IPS DF 19.7 (cell line): ENCODE measurements at regions not wholly inside any gene's neighbourhood (a gene's known extent, or its start where the extent isn't known, plus 50 kb on each side); places are given as distances from the start of the nearest gene placed in this dataset.
"Not testable (repeated sequence)": the region's sequence is repeated elsewhere in the genome, so short reads cannot be mapped to it uniquely, and the experiment has no call there.

Experiments used
- DNase-seq: peaks from one replicate; pipeline ENCODE4 v3.0.0-alpha.2; 2013; ENCODE audit warnings: low read depth, low spot score

DNA sequence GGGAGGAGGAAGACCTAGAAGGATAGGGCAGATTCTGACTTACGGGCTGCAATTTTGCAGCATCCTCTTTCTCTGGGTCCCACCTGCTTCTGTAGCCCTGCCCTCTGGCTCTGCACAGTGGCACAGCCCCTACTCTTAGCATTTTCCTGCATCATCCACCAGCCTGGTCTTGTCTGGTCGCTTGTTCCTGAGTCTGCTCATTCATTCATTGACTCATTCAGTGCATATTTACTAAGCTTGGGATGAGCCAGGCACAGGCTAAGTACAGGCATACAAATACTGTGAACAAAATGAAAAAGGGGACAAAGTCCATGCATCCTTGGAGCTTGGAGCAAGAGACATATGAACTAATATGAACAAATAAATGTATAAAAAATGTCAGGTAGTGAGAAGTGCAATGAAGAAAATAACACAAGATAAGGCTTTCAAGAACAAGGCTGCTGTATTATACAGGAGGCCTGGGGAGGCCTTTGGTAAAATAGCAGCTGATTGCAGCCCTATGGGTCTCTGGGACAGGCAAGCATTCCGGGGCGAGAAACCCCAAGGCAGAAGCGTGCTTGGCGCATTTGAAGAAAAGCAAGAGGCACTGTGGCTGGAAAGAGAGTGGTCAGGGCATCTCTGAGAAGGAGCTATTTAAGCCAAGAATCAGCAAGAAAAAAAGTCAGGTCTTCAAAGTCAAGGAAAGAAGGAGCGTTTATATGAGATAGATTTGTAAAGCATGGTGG, 108.0 kb upstream of the ALX4 start:
- DNase-seq: no peak

DNA sequence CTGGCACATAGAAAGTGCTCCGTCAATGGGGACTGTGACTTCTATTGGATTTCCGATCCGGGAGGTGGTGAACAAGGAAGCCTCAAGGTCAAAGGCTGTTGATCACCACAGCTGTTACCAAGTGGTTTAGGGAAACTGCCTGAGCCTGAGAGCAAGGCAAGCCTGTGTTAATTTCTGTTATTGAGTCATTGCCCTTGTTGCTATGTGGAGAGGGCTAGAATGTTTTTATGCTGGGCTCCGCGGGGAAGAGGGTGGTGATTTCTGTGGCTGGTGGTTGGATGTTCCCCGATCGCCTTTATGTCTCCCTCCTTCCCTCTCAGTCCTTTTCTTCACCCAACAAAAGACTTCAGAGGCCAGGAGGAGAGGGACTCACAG, 108.5 kb upstream of the ALX4 start:
- no peak for DNase-seq

DNA sequence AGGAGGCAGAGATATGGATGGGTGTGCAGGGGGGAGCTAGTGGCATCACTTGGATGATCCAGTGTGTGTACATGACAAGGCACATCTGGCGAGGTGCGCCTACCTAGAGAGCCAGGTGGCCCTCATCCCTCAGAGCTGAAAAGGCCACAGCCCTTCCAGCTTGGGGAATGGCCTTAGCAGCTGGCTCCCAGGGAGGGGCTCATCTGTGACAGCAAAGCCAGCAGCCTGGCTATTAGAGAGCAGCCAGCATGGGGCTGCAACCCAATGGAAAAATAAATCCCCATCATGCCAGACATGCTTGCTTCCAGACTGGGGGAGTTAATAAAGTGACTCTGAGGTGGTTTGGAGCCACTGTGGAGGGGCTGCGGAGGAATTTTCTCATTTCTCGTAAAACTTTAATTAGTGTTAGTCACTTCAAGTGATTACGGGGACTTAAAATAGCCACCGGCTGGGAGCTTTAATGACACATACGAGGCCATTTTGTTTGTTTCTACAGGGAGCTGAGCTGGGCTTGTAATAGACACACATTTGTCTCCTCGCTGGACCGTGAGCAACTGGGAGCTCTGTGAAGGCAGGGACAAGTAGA, 111.2 kb upstream of the ALX4 start:
- no peak for DNase-seq

DNA sequence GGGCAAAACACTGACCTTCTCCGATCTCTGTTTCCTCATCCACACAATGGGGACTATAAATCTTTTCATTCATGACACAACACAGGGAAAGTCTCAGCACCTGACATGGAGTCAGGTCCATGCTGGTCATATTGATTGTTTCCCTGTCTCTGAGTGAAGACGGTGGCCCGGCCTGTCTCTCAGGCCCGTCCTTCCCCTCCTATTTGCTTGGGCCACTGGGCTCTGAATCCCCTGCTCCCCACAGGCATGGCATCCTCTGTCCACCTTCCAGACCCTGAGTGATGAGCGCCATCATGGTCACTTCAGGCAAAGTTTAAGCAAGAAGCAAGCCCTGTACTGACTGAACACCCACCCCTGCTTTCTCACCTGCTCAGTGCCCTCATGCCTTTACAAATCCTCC, 113.3 kb upstream of the ALX4 start:
- DNase-seq: no peak

DNA sequence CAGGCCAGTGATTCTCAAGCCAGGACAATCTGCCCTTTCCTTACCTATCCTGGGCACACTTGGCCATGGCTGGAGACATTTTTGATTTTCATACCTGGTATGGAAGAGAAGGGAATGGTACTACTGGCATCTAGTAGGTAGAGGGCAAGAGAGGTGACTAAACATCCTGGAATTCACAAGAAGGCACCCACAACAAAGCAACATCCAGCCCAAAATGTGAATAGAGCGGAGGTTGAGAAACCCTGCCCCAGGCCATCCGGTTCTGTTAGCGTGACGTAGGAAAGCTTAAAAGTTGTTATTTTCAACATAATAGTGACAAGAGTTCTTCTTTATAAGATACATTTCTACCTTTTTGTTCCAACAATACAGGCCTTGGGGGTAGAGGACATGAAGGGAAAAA, 114.9 kb upstream of the ALX4 start:
- DNase-seq: no peak

DNA sequence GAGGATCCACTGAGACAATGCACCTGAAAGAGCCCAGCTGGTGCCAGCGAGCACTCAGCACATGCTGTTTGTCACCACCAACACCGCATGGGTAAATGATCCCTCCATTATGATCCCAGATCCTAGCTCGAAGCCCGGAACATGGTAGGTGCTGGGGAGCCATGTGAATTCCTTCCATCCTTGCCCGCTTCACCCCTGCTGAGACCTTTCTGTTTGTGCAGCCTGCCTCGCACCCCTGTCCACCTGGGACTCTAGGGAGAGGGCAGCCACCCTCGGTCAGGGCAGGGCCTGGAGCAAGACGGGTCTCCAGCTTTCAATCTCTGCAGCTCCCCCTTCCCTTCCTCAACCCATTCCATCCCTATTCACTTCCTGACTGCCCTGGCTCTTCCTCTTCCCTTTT, 116.2 kb upstream of the ALX4 start:
- no peak for DNase-seq

DNA sequence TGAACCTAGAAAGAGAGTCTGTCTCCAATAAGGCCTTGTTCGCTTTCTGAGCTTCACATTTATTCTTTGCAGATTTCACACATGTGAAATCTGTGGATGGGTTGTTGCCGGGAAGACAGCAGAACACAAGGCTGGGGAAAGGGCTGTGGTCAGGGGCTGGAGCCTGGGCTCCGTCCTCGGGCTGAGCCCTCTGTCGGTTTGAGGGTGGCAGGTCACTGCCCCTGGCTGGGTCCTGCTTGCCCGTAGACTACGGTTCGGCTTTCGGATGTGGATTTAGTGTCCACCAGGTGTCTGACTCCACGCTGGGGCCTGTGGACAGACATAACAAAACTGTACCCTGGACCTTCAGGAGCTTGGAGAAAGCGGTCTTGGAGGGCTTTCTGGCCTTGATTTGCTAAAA, 117.0 kb upstream of the ALX4 start:
- DNase-seq: no peak

DNA sequence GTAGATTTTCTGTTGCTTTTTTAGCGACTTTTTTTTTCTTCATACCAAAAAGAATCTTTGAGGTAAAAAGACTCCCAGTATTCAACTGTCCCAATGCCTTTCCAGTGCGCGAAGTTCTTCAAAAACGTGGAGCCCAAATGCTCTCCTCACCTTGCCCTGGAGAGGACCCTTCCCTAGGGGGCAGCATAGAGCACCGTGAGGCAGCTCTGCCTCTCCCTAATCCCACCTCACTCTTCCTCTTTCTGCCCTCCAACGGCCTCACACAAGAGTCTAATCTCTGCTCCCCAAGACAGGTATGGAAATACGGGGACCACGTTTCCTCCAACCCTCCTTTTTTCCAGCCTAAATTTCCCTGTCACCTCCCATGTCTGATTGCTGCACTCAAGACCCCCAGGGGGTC, 117.5 kb upstream of the ALX4 start:
- DNase-seq: peak; percentile 28

DNA sequence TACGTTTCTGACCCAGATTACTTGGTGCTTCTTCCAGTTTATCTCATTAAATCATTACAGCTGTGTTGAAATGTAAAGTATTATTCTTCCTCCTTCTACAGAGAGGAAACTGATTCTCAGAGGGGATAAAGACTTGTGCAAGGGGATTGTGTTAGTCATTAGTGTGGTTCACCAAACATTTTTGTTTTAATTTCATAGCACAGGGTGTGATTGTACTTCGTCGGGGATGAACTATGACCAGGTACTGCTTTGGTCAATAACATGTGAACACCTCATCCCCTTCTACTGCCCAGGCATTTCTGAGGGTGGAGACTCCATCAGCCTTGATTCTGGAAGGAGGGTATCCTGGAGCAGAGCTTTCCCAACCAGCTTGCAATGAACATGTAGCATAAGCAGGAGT, 120.2 kb upstream of the ALX4 start:
- DNase-seq: no peak

DNA sequence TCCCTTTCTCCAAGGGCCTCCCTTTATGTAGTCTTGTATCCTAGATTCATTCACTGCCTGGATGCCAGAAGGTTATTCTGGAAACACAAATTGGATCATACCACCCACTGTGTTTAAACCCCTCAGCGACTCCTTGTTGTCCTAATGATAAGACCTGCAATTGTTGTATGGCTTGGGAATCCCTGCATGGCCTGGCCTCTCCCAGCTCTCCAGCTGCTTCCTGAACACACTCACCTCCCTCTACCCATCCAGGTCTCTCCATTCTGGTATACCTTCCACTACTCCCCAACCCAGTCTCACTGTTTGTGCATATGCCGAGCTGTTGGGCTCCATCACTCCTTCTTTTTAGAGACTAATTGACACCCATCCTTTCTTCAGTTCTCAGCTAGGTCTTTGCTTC, 124.3 kb upstream of the ALX4 start:
- DNase-seq: no peak

DNA sequence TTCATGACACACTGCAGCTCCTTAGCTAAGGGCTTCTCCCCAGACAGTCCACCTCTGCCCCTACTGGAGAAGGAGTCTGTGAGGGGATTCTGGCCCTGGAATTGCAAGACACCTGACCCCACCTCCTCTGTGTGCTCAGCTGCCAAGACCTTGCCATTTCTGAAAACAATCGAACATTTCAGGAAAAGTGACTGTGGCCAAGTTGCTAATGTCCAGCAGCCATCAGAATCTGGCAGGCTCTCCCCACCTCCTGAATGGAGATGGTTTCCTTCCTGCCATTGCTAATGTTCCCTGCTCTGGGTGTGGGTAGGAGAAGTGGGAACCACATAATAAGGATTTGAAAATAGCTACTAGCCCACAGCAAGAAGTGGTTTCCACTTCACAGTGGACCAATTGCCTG, 127.2 kb upstream of the ALX4 start:
- DNase-seq: no peak

DNA sequence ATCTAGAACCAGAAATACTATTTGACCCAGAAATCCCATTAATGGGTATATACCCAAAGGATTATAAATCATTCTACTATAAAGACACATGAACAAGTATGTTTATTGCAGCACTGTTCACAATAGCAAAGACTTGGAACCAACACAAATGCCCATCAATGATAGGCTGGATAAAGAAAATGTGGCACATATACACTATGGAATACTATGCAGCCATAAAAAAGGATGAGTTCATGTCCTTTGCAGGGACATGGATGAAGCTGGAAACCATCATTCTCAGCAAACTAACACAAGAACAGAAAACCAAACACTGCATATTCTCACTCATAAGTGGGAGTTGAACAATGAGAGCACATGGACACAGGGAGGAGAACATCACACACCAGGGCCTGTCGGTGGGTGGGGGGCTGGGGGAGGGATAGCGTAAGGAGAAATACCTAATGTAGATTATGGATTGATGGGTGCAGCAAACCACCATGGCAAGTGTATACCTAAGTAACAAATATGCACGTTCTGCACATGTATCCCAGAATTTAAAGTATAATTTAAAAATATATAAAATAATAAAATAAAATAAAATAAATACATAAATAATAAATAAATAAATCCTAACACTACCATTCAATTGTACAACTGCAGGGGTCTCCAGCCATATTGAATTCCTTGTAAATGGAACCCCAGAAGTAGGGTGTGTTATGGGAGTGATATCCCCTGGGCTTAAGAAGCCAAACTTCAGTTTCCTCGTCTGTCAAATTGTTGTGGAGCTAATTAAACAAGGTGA, 122.4 kb upstream of the CD82 start:
- DNase-seq: not testable (repeated sequence)

DNA sequence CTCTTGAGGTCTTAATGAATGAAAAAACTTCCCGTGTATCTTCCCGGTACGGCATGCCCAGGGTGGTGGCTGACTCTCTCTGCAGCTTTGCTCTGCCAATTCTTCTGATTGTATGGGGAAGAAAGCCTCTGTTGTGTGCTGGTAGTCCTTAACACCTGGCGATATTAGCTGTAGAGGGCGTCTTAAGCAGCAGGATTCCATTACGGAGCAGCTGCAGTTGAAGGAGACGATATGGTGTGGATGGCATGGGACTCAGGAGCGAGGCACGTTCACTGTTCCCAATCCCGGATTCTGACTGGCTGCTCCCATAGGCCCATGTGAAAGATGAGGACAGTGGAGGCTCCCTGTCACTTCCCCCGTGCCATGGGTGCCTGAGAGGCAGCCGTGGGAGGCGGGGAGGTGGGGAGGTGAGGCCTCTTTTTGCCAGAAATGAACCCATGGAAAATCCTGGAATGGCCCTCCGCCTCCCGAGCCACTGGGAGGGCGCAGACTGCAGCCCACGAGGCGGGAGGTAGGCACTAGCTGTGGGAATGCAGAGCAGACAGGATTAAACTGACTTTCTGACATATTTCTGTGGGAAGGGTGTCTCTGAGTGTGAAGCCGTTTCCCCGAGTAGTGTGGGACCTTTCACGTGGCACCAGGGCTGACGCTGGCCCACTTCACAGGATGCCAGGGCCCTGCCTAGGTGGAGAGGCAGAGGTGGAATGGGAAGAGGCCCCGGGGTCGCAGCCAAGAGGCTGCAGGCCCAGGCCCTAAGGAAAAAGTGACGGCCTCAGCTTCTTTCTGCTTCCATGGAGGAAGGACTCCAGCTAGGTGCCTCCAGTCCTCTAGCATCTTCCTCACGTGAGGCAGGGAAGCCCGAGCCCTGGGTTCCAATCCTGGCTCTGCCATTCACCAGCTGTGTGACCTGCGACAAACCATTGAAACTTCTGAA, 121.4 kb upstream of the CD82 start:
- DNase-seq: no peak

DNA sequence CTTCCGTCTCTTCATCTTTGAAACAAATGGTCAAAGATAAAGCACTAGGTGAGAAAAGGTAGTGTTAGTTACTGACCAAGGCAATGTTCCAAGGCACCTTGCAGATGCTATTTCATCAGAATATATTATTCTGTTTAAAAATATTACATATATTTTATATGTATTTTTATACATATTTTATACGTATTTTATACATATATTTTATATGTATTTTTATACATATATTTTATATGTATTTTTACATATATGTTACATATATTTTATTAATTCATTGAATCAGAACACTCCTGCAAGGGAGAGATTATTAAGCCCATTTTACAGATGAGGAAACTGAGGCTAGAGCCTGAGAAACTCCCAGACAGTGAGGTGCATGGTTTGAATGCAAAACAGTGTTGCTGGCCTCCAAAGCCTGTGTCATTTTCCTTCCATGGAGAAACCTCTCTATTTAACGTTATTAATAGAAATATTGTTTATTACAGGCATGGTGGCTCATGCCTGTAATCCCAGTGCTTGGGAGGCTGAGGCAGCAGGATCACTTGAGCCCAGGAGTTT, 120.6 kb upstream of the CD82 start:
- no peak for DNase-seq

DNA sequence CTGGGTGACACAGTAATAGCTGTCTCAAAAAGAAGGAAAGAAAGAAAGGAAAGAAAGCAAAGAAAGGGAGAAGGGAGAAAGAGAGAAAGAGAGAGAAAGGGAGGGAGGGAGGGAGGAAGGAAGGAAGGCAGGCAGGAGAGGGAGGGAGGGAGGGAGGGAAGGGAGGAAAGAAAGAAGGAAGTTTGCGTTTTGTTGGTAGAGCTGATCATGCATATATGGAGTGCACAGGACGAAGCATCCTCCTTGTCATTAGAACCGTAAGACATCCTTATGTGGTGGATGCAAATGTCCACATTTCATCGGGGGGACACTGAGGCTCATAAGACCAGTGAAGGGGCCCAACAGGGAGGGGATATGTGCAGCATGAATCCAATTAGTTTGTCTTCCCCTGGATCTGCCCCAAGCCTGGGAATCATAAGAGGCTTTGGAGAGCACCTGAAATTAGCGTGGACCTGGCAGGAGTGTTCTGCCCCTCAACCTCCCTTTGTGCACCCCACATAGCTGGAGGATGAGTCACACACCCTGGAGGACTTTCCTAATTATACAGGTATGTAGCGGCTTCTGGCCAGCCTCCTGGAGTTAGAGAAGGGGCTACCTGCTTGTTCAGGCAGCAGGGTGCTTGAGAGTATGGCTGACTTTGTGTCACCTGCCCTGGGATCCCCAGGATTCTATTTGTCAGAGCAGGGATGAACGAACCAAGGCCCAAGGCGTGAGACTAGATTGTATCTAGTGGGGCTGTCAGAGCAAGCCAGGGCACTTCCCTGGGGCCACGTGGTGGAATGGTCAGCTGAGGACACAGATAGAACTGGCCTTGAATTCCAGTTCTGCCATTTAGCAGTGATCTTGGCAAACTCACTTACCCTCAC, 119.7 kb upstream of the CD82 start:
- no peak for DNase-seq

DNA sequence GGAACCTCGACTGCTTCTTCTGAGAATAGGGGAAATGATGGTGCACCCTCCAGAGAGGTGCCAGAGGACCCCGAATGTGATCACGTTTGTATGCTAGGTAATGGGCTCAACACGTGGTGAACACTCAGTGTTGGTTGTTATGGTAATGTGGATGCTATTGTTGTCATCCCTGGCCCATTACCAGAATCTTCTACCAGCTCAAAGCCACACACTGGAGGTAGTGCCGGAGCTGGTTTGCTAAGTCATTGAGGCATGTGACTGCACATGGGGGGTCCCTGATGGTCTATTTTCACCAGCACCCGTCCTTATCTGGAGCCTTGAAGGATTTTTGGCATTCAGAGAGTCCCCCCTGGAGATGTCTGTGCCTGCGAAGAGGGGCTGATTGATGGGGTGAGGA, 119.1 kb upstream of the CD82 start:
- no peak for DNase-seq

DNA sequence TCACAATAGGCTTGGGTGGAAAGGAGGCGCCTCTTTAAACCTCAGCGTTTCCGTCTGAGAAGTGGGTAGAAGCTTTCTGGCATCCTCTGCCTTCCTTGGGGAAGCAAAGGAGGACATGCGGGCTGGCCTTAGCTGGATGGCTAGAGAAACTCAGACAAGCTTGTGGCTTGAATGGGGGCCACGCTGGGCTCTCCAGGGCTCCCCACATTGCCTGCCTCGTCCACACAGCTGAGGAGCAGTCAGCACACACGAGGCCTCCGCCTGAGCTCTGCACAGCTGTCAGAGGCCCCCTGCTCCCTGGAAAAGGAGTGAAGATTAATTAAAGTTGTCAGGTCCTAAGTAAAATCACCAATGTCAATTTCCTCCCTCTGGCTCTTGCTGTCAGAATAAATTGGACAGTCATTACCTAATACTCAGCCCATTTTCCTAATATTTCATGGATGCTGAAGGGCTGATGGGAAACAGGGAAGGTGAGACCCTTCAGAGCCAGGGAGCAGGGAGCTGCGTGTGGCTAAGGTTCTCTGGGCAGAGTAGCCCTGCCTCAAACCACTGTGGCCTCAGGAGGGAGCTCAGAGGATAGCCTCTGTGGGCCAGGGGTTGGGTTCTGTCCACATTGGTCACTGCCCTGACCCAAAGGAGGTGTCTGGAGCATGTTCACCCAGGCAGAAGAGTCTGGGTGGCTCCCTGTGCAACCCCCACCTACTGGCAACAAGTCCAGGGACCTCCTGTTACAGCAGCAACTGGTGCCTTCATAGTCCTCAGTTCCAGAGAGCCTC, 118.3 kb upstream of the CD82 start:
- no peak for DNase-seq

DNA sequence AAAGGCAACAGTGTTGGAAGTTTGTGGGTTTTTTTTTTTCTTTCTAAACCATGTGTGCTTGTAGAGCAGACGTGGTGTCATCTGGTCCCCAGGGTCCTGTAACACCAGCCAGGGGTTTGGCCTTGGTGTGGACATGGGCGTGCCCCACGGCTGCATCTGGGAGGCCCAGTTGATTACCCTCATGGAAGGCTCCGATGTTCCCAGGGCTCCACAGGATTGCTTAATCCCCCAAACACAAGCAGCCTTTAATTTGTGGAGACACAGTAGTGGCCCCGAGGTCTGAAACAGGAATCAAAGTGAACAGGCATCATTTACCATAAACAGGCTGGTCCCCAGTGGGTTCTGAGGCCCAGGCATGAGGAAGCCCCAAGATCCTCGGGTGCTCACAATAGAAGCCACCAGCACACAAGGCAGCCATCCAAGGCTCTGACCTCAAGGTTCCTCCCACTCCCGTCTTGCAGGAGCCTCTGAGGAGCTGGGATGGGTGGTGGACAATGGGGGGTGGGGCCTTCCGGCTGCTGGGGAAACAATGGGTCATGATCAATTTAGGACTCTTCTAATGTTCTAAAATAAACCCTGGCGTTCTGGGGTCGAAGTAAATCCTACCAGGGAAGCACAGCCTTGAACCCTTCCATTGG, 115.0 kb upstream of the CD82 start:
- no peak for DNase-seq

DNA sequence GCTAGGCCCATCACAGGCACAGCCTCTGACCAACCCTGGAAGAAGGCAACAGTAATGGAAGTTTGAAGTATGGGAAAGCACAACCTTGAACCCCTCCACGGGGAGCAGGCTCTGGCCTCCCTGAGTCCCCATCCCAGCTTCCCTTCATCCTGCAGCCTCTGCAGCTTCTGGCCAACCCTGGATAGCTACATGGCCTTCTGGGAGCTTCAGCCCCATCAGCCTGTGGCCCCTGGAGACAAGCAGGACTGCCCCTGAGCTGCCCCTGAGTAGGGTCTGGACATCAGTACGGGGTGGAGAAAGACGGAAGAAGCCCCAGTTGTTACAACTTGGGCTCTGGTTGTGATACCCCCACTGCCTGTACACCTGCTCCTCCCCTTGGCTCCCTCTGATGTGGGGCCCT, 113.8 kb upstream of the CD82 start:
- no peak for DNase-seq
